ENCODE measurements at regions not wholly inside any gene's neighbourhood (a gene's known extent, or its start where the extent isn't known, plus 50 kb on each side); places are given as distances from the start of the nearest gene placed in this dataset.

DNA sequence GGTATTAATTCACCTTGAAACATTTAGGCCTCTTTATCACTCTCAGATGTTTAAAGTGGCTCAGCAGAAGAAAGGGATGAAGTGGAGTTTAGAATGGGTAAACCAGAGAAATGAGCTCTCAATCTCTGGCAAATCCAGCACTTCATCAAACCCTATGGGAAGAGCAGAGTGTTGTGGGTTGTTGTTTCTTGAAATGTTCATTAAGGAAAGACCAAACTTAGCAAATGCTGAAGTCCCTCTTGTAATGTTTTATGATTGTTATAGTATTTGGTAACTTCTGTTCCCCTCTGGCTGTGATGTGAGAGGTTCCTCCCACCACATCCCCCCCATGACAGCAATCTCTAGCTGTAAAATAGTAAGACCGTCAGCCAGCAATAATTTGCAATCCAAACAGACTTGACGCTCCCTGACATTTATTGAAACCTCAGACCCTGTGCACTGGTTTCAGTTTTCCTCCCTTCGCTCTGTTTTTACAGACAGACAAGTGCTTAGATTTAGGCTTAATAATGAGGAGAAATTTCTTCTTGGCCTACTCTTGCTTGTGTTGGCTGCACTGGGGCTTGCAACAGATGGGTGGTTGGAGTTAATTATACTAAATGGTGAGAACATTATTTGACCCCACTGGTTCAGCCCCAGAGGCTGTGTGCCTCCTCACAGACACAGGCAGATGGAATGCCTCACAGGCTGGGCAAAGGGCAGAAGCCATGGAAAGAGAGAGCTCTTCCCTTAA, 609.4 kb upstream of the SOX9 start:
- no peak for TF ChIP-seq RNF2 (IDR thresholded peaks at IDR 0.05; ENCODE audit: borderline replicate concordance, low read depth, low read length, missing control alignments, poor library complexity, severe bottlenecking)
- no peak for TF ChIP-seq RAD21 (IDR thresholded peaks at IDR 0.05 in 1 of 2, conservative IDR thresholded peaks at IDR 0.05 in 1 of 2; ENCODE audit: low read depth in 2 of 2, low read length in 2 of 2)
- TF ChIP-seq POLR2A (IDR thresholded peaks at IDR 0.05; ENCODE audit: control extremely low read depth in 1 of 2, low read depth in 2 of 2, low read length in 2 of 2), result no peak
- TF ChIP-seq, protein P1, sequence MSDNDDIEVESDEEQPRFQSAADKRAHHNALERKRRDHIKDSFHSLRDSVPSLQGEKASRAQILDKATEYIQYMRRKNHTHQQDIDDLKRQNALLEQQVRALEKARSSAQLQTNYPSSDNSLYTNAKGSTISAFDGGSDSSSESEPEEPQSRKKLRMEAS (IDR thresholded peaks at IDR 0.05), result no peak
- TF ChIP-seq RFX5 (IDR thresholded peaks at IDR 0.05; ENCODE audit: borderline replicate concordance, low read depth, low read length), result no peak
